ENCODE measurements at regions not wholly inside any gene's neighbourhood (a gene's known extent, or its start where the extent isn't known, plus 50 kb on each side); places are given as distances from the start of the nearest gene placed in this dataset.

DNA sequence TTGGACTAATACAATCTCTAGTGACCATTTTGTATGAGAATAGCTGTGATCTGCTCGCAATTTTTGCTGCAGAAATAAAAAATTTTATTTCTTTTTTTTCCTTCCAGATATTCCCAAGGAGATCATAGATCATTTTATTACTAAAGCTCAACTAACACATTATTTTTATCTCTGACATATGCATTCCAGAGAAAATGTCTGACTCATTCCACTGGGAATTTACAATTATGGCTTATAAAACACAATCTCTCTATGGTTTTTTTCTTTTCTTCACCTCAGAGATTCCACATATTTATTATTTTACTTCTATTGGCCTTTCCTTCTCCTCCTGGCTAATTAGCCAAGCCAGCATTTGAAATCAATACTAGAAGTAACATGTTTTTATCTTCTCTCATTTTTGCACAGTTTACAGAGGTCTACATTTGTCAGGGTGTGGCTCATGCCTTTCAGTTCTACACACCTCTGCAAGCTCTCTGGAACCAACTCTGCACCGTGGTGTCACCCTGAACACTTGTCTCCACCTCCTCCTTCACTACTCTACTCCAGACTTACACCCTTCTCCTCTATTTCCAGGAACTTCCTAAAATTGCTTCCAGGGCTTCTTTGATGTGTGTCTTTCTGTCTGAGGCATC lies 59.8 kb upstream of the GPM6A start:
- Mint-ChIP-seq H3K4me1 (no peaks in the 10 kb centered on the region), H3K27ac (no peak overlapping the region), H3K4me3 (no peak overlapping the region), H3K36me3 (no peaks in the 10 kb centered on the region), H3K27me3 (ENCODE audit: low read depth in 3 of 3) (no peaks in the 10 kb centered on the region), H3K9me3 (peaks cover 2 to 43% (median 23%) of the 10 kb centered on the region in 6 donors)
- no peak for DNase-seq

DNA sequence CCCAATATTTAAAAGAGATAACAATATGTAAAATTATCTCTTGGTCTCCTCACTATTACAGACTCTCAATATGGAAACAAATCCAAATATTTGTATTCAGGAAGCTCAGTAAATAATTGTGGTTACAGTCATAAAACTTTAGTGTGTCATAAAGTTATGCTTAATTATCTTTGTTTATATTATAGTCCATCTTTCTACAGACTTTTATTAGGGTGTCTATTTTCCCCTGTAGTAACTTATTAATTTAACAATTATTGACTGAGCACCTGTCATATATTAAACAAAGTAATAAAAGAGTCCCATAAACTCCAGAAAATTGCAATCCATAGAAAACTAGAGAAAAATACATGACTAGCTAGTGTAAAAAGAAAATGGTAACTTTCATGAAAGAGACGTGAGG lies 61.6 kb upstream of the GPM6A start:
- Mint-ChIP-seq H3K4me1 (no peaks in the 10 kb centered on the region), H3K27me3 (ENCODE audit: low read depth in 3 of 3) (no peaks in the 10 kb centered on the region), H3K36me3 (no peaks in the 10 kb centered on the region), H3K9me3 (peaks cover 5 to 32% (median 10%) of the 10 kb centered on the region in 6 donors), H3K27ac (no peak overlapping the region), H3K4me3 (no peak overlapping the region)
- DNase-seq = no peak

DNA sequence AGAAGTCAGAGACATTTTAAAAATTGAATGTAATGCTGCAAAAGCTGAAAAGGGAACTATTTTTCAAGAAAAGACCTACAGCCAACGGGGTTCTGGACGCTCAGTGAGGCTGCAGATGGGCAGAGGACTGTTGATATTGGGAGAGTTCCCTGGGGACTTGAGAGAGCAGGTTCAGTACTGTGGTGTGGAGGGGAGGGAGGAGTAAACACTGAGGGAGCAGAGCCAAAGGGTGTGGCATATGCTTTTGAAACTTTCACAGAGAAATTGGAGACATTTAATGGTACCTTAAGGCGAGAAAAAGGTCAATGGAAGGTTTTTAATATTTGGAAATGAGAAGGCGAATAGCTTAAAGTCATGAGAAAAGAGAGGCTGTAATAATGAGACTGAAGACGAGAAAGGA lies 62.2 kb upstream of the GPM6A start:
- Mint-ChIP-seq H3K27ac (no peak overlapping the region), H3K27me3 (ENCODE audit: low read depth in 3 of 3) (no peaks in the 10 kb centered on the region), H3K4me3 (no peak overlapping the region), H3K36me3 (peaks cover 0 to 4% (median 0%) of the 10 kb centered on the region in 3 donors), H3K9me3 (peaks cover 8 to 38% (median 15%) of the 10 kb centered on the region in 6 donors), H3K4me1 (no peaks in the 10 kb centered on the region)
- DNase-seq = no peak

DNA sequence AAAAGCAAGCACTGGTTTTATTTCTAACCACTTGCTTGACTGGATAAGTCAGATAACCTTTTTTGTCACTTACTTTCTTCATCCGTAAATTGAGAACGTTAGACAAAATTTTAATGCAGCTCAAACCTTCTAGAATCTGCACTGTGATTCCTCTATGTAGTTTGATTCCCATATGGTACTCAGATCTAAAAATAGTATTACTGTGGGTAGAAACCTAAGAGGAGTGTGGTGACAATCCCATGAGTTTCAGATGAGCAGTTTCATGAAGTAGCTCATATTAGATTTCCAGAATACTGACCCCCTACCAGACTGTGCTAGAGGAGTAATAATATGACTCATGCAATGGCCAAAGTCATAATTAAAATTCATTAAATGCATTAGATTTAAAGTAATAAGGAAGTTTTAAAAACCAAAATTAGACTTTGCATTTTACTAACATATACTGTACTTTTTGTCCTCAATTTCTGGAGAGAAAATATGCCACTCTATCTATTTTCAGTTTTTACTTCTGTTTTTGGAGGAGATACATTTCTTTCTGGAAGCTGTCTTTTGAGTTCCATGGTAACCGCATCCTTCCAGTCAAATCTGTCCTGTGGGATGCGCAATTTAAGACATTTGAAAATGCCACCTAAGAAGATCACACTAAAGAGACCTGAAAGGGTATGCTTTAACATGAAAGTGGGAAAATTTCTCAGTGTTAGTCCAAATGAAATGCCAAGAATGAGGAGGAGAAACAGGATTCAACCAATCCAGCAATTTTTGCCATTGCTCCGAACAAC lies 64.1 kb upstream of the GPM6A start:
- Mint-ChIP-seq H3K9me3 (peaks cover 8 to 39% (median 17%) of the 10 kb centered on the region in 6 donors), H3K4me3 (no peak overlapping the region), H3K27me3 (ENCODE audit: low read depth in 3 of 3) (no peaks in the 10 kb centered on the region), H3K4me1 (no peaks in the 10 kb centered on the region), H3K36me3 (peaks cover 0 to 6% (median 0%) of the 10 kb centered on the region in 3 donors), H3K27ac (no peak overlapping the region)
- DNase-seq = no peak

DNA sequence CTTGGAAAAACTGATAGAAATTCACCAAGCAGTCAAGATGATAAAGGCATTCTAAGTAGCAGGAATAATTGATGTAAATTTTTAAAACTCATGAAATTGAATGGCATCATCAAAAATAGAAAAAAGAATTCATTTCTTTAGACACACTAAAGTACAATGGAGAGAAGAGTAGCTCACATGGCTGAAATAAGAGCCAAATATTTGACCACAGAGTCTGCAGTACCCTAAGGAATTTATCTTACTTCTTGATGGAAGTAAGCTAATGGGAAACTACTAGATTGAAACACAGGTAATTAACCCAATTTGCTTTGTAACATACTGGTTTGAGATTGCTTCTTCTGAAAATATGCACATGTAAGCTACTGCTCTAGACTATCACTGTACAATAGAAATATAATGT lies 70.8 kb upstream of the GPM6A start:
- DNase-seq = no peak
- Mint-ChIP-seq H3K4me1 (no peaks in the 10 kb centered on the region), H3K9me3 (peaks cover 7 to 21% (median 14%) of the 10 kb centered on the region in 6 donors), H3K27me3 (ENCODE audit: low read depth in 3 of 3) (peaks cover 0 to 5% (median 0%) of the 10 kb centered on the region in 3 donors), H3K4me3 (no peak overlapping the region), H3K27ac (no peak overlapping the region), H3K36me3 (peaks cover 0 to 6% (median 0%) of the 10 kb centered on the region in 3 donors)

DNA sequence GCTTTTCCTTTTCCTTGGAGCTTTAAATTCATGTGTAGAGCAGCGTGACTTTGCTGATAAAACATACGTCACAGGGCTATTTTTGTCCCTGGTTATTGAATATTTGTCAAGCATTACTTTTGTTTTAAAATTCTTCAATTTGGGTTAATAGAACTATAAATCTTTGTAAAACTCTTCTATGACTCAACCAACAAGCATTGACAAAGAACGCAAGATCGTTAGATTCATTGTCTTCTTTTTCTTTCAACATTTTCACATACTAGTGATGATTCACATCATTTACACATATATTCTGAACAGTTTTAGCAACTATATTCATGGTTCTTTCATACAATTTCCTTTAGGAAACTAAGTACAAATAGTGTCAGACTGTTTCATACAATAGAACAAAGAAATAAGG lies 72.0 kb upstream of the GPM6A start:
- no peak for DNase-seq
- H3K27me3 Mint-ChIP-seq (ENCODE audit: low read depth in 3 of 3) = peaks cover 0 to 5% (median 0%) of the 10 kb centered on the region in 3 donors
- H3K4me3 Mint-ChIP-seq = no peak overlapping the region
- H3K27ac Mint-ChIP-seq = no peak overlapping the region
- H3K9me3 Mint-ChIP-seq = peaks cover 6 to 14% (median 10%) of the 10 kb centered on the region in 6 donors
- peaks cover 0 to 4% (median 0%) of the 10 kb centered on the region in 3 donors for H3K36me3 Mint-ChIP-seq
- H3K4me1 Mint-ChIP-seq = no peaks in the 10 kb centered on the region

DNA sequence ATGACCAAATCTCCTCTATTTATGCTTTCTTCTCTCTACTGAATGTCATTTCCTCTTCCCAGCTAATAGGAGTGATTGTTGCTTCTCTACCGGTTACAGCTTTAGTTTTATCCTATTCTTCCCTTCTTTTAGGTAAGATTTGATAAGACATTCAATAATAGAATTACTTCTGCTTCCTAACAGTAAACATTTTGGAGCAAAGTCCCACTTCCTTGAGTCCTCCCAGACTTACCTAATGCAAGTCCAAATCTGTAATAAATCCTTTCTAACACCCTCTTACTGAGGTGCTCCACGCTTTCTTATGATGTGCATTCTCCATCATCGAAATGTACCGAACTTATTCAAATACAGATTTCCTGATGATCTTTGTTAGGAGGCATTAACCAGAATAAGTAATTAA lies 79.2 kb upstream of the GPM6A start:
- Mint-ChIP-seq H3K36me3 (no peaks in the 10 kb centered on the region), H3K4me3 (no peak overlapping the region), H3K27me3 (ENCODE audit: low read depth in 3 of 3) (peaks cover 0 to 5% (median 4%) of the 10 kb centered on the region in 3 donors), H3K27ac (no peak overlapping the region), H3K4me1 (no peaks in the 10 kb centered on the region), H3K9me3 (peaks cover 0 to 10% (median 5%) of the 10 kb centered on the region in 6 donors)
- DNase-seq = no peak

DNA sequence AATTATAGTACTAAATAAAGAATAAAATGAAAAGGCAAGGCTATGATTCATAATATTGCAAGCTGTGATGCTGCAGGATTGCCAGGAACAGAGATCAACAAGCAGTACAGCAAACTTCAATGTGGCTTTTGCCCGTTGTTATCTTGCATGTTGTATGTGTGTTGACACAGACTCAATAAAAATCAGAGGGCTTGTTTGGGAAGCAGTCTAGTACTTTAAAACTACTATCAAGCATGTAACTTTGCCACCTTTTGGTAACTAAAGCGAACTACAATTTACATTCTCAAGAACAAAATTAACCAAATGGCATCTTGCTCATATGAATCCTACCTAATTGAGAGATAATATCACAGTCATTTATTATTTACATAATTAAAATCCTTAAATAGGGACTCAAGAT lies 79.8 kb upstream of the GPM6A start:
- DNase-seq = no peak
- Mint-ChIP-seq H3K4me1 (no peaks in the 10 kb centered on the region), H3K36me3 (no peaks in the 10 kb centered on the region), H3K9me3 (peaks cover 0 to 7% (median 5%) of the 10 kb centered on the region in 6 donors), H3K27me3 (ENCODE audit: low read depth in 3 of 3) (peaks cover 0 to 5% (median 0%) of the 10 kb centered on the region in 3 donors), H3K4me3 (no peak overlapping the region), H3K27ac (no peak overlapping the region)

DNA sequence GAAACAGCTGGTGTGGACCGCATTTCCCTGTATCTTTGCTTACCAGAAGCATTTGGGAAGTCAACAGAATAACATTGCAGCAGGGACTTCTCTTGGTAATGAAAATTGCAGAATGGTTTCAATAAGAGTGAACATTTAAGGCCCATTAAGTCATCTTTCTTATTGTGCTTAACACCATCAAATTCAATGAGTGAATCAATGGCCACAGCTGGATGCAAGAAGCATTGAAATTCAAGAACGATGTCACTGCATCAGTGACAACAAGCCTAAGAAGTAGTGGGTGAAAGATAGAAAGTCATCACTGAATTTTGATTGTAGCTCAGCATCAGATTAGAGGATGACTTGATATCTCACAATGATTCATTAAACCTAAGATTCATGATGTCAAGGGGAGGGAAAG lies 93.9 kb upstream of the GPM6A start:
- DNase-seq = no peak
- Mint-ChIP-seq H3K4me3 (no peak overlapping the region), H3K4me1 (no peaks in the 10 kb centered on the region), H3K27ac (no peak overlapping the region), H3K9me3 (peaks cover 0 to 14% (median 3%) of the 10 kb centered on the region in 6 donors), H3K27me3 (ENCODE audit: low read depth in 3 of 3) (peaks cover 0 to 3% (median 0%) of the 10 kb centered on the region in 3 donors), H3K36me3 (no peaks in the 10 kb centered on the region)

DNA sequence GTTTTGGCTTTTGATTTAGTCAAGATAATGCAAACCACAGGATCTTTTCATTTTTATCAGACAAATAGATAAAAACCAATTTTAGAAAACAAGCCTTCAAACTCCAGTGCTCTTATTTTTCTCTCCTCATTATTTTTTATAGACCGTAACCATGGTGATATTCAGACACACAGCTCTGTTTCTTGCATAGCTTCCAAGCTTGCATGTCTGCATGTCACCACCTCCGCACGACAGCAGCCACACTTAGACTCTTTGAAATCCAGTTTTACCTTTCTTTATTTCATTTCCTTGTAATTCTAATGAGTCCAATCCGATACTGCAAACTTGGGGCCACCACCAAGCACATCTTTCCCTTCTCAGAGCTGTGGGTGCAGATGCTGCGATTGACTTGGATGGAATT lies 94.3 kb upstream of the GPM6A start:
- DNase-seq = no peak
- peaks cover 0 to 12% (median 3%) of the 10 kb centered on the region in 6 donors for H3K9me3 Mint-ChIP-seq
- H3K4me3 Mint-ChIP-seq = no peak overlapping the region
- no peaks in the 10 kb centered on the region for H3K4me1 Mint-ChIP-seq
- H3K27ac Mint-ChIP-seq = no peak overlapping the region
- H3K36me3 Mint-ChIP-seq = no peaks in the 10 kb centered on the region
- peaks cover 0 to 3% (median 0%) of the 10 kb centered on the region in 3 donors for H3K27me3 Mint-ChIP-seq (ENCODE audit: low read depth in 3 of 3)

DNA sequence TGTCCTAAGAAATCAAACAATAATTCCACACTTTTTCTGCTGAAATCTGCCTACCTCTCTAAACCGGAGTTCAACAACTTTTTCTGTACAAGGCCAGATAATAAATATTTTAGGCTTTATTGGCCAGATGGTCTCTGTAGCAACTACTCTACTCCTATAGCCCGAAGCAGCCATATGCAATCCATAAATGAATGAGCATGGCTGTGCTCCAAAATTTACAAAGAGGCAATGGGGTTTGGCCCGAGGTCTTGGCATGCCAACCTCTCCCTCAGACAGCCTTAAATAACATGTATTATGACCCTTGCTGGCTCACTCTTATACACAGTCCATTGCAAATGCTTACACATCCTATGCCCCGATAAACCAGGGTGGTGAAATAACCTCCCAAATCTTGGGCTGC lies 98.6 kb upstream of the GPM6A start:
- no peak overlapping the region for H3K4me3 Mint-ChIP-seq
- H3K36me3 Mint-ChIP-seq = no peaks in the 10 kb centered on the region

DNA sequence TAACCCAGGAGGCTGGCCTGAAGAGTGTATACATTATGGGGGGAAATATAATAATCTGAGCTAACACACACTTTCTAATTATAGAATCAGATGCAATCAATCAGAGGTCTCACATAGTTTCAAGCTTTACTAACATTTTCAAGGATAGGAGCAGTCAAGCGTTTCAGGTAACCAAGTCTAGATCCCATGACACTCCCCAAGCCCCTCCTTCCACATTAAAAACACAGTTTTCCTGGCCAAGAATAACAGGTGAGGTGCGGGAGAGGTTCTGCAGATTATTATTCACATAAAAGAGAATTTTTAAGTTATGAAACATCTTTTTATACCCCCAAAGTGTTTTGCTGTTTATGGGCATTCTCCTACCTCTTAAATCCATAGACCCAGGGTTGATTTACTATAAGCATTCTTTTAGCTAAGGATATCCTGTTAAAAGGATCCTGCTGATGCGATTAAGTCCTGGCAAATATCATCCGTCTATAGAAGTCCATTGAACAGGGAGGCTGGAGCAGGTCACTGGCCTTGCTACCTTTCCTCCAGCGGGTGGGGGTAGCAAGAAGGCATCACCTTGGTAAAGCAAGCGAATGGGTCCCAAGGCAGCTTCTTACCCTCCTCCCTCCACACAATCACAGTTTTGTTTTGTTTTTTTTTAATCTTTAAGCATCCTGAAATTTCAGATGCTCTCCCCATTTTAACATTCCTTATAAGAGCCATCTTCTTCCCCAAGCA lies 104.7 kb upstream of the GPM6A start:
- Mint-ChIP-seq H3K4me3 (no peak overlapping the region), H3K4me1 (no peaks in the 10 kb centered on the region), H3K27ac (no peak overlapping the region), H3K36me3 (no peaks in the 10 kb centered on the region), H3K9me3 (peaks cover 0 to 4% (median under 1%) of the 10 kb centered on the region in 6 donors), H3K27me3 (ENCODE audit: low read depth in 3 of 3) (no peaks in the 10 kb centered on the region)
- DNase-seq = no peak

More for the DNA sequence above, 98.6 kb upstream of the GPM6A start:
- H3K9me3 Mint-ChIP-seq = peaks cover 0 to 9% (median 4%) of the 10 kb centered on the region in 6 donors
- H3K4me1 Mint-ChIP-seq = no peaks in the 10 kb centered on the region
- H3K27me3 Mint-ChIP-seq (ENCODE audit: low read depth in 3 of 3) = no peaks in the 10 kb centered on the region
- no peak overlapping the region for H3K27ac Mint-ChIP-seq
- DNase-seq = no peak

DNA sequence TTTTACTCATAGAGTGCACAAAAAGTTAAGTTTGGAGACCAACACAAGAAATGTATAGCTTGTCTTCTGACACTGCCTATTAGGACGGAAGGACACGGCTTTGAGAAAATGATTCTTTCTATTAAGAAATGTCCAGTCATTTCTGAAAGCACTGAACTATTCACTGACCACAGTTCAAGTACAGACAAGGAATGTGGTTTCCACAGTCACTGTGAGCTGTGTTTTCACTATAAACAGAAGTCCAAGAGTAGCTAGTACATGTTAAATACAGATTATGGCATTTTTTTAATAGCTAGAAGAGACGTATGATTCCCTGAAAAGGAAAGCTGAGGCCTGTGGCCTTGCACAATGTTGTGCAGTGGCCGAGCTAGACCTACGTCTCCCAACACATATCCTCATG lies 115.1 kb upstream of the GPM6A start:
- Mint-ChIP-seq H3K27ac (no peak overlapping the region), H3K4me1 (no peaks in the 10 kb centered on the region), H3K4me3 (no peak overlapping the region), H3K27me3 (ENCODE audit: low read depth in 3 of 3) (no peaks in the 10 kb centered on the region), H3K36me3 (no peaks in the 10 kb centered on the region), H3K9me3 (peaks cover 0 to 4% (median 0%) of the 10 kb centered on the region in 6 donors)
- DNase-seq = no peak

DNA sequence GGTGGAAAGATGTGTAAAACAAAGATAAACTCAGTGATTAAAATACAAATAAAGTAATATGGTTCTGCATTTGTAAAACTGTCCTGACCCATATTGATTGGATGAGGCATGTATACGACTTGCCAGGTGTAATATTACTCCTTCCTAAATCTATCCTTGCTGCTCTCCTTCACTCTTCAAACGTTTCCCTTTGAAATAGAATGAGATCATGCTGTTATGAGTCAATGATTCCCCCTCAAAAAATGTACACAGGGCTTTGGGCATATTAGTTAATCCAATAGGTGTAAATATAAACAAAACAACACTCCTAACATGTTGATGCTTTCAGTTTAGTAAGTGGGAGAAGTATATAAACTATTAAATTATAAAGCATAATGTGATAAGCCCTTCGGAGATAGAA lies 117.4 kb upstream of the GPM6A start:
- no peaks in the 10 kb centered on the region for H3K4me1 Mint-ChIP-seq
- no peak overlapping the region for H3K4me3 Mint-ChIP-seq
- H3K27me3 Mint-ChIP-seq (ENCODE audit: low read depth in 3 of 3) = no peaks in the 10 kb centered on the region
- no peak for DNase-seq
- H3K27ac Mint-ChIP-seq = no peak overlapping the region
- H3K9me3 Mint-ChIP-seq = peaks cover 0 to 3% (median 0%) of the 10 kb centered on the region in 6 donors
- no peaks in the 10 kb centered on the region for H3K36me3 Mint-ChIP-seq
